IPS-18a (cell line): ENCODE measurements at regions not wholly inside any gene's neighbourhood (a gene's known extent, or its start where the extent isn't known, plus 50 kb on each side); places are given as distances from the start of the nearest gene placed in this dataset.

Experiments
- H3K27ac ChIP-seq: one replicate; pipeline ENCODE4 v1.5.1; 2013; ENCODE audit warnings: low read length
- H3K27me3 ChIP-seq: one replicate; pipeline ENCODE4 v1.6.1; 2013; ENCODE audit warnings: mild to moderate bottlenecking, low read length; ENCODE audit not compliant: control insufficient read depth, insufficient read depth
- H3K36me3 ChIP-seq: one replicate; pipeline ENCODE4 v1.6.1; 2013; ENCODE audit warnings: low read depth, low read length; ENCODE audit not compliant: control insufficient read depth
- H3K4me1 ChIP-seq: one replicate; pipeline ENCODE4 v1.6.1; 2013; ENCODE audit warnings: low read depth, low read length; ENCODE audit not compliant: control insufficient read depth
- H3K4me3 ChIP-seq: one replicate; pipeline ENCODE4 v1.5.1; 2013; ENCODE audit warnings: low read length
- H3K9ac ChIP-seq: one replicate; pipeline ENCODE4 v1.6.1; 2013; ENCODE audit warnings: mild to moderate bottlenecking, low read length, moderate library complexity
- H3K9me3 ChIP-seq: one replicate; pipeline ENCODE4 v1.6.1; 2013; ENCODE audit warnings: low read depth, low read length; ENCODE audit not compliant: control insufficient read depth

DNA sequence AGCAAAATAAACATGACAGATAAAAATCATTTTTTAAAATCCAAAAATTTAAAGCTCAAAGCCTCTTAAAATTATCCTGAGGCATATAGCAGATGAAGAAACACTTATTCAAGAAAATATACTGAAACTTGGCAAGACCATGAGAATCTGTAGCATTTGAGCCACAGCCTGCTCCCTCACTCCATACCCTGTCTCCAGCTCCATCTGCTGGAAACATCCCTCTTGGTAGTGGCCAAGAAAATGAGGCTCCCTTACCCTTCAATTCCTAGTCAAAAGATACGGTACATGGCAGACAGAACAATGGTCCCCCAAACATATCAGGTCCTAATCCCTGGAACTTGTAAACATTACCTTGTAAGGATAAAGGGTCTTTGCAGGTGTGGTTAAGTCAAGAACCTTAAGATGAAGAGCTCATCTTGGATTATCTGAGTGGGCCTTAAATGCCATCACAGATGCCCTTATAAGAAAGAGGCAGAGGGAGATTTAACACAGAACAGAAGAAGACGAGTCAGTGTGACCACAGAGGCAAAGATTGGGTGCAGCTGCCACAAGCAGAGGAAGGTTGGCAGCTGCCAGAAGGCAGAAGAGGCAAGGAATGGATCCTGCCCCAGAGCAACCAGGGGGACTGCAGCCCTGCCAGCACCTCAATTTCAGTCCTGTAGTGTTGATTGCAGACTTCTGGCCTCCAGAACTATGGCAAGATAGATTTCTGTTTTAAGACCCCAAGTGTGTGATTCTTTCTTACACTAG lies 149.4 kb downstream of the ZNF248 start:
- Histone ChIP-seq H3K27me3 (no peaks in the 10 kb centered on the region), H3K27ac (no peak overlapping the region), H3K4me3 (no peak overlapping the region), H3K9ac (no peak overlapping the region), H3K4me1 (no peaks in the 10 kb centered on the region), H3K9me3 (no peaks in the 10 kb centered on the region), H3K36me3 (no peaks in the 10 kb centered on the region)

DNA sequence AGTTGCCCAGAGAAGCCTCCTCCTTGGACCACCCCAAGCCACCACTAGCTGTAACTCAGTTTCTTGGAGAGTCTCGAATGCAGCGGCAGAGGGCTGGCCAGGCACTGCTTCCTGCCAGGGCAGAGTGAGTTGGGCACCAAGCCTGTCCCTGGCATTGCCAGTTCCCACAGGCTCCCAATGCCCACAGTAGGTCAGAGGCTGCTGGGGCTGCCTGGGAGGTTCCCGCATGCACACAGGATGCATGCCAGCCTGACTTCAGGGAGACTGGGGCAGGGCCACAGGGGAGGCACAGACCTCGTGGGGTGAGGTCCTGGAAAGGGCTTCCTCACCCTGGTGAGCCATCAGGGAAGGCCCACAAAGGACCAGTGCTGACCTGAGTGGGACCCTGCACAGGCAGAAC lies 152.8 kb downstream of the ZNF248 start:
- Histone ChIP-seq H3K27ac (no peak overlapping the region), H3K4me1 (no peaks in the 10 kb centered on the region), H3K36me3 (no peaks in the 10 kb centered on the region), H3K27me3 (no peaks in the 10 kb centered on the region), H3K9me3 (no peaks in the 10 kb centered on the region), H3K9ac (no peak overlapping the region), H3K4me3 (no peak overlapping the region)

DNA sequence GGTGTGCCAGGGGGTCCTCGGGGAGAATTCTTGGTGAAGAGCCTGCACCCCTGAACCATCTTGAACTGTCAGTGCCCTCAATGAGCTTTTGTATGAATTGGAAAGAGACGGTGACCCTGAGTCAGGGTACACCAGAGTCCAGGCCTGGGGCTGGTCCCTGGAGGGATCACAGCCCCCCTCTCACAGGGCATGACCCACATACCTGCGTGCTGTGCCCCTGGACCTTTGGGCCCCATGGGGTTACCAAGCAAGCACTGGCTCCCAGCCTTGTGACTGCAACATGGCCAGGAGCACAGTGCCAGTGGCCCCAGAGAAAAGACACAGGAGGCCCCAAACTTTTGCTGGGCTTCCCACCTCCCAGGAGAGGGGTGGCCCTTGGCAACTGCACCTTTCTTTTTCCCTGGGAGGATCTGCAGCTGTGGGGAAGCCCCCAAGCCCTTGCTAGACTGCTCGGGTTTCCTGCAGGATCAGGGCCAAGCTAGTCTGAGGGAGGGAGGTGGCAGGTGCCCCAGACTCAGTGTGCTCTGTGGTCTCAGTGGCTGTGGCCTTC lies 153.5 kb downstream of the ZNF248 start:
- no peaks in the 10 kb centered on the region for H3K36me3 ChIP-seq
- H3K9ac ChIP-seq = no peak overlapping the region
- no peaks in the 10 kb centered on the region for H3K9me3 ChIP-seq
- H3K4me1 ChIP-seq = no peaks in the 10 kb centered on the region
- no peaks in the 10 kb centered on the region for H3K27me3 ChIP-seq
- no peak overlapping the region for H3K27ac ChIP-seq
- H3K4me3 ChIP-seq = no peak overlapping the region

DNA sequence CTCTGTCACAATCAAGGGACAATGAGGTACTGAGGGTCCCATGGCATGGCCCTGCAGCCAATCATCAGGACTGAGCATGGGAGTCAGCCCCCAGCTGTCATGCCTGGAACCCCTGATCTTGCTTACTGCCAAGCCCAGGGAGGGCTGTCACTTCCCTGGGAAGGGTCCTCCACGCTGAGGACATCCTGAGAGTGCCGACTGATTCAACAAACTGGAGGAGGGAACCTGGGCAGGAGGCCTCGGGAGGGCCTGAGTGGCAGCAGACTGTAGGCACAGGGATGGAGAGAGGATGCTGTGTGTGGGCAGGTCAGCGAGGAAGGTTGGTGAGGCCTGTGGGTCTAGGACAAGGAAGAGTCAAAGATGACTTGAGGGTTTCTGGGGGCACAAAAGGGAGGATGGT lies 154.3 kb downstream of the ZNF248 start:
- Histone ChIP-seq H3K36me3 (no peaks in the 10 kb centered on the region), H3K9me3 (no peaks in the 10 kb centered on the region), H3K4me1 (no peaks in the 10 kb centered on the region), H3K27me3 (no peaks in the 10 kb centered on the region), H3K27ac (no peak overlapping the region), H3K9ac (no peak overlapping the region), H3K4me3 (no peak overlapping the region)

DNA sequence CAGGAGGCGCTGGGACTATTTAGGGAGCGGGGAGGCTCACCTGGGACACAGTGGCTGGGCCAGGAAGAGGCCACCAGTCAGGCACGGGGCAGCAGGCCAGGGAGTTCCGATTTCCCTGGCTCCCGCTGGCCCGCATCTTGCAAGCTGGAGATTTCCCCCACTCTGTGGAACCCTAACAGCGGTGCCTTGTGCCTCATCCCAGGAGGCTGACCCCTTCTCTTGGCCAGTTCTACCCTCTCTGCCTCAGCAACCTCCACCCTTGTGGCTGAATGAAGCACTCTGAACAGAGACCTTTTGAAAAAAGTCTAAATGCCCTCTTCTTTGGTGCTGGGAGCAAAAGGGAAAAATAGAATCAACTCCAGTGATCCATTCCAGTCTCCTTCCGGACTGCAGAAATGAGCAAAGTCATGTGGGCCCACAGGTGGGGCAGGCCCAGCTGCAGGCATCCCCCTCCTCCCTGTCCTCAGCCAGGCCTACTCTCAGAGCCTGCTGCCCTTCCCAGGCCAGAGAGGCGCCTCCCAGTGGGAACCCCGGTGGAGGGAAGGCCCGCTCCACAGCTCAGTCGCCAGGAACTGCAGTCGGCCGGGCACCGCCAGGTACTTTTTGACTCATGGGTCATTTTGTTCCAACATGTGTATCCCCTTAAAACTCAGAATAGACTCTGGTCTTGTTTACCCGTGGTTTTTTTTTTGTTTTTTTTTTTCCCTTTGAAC lies 155.5 kb downstream of the ZNF248 start:
- H3K9ac ChIP-seq = no peak overlapping the region
- no peaks in the 10 kb centered on the region for H3K4me1 ChIP-seq
- H3K4me3 ChIP-seq = no peak overlapping the region
- H3K36me3 ChIP-seq = no peaks in the 10 kb centered on the region
- no peaks in the 10 kb centered on the region for H3K27me3 ChIP-seq
- H3K27ac ChIP-seq = no peak overlapping the region
- H3K9me3 ChIP-seq = no peaks in the 10 kb centered on the region

DNA sequence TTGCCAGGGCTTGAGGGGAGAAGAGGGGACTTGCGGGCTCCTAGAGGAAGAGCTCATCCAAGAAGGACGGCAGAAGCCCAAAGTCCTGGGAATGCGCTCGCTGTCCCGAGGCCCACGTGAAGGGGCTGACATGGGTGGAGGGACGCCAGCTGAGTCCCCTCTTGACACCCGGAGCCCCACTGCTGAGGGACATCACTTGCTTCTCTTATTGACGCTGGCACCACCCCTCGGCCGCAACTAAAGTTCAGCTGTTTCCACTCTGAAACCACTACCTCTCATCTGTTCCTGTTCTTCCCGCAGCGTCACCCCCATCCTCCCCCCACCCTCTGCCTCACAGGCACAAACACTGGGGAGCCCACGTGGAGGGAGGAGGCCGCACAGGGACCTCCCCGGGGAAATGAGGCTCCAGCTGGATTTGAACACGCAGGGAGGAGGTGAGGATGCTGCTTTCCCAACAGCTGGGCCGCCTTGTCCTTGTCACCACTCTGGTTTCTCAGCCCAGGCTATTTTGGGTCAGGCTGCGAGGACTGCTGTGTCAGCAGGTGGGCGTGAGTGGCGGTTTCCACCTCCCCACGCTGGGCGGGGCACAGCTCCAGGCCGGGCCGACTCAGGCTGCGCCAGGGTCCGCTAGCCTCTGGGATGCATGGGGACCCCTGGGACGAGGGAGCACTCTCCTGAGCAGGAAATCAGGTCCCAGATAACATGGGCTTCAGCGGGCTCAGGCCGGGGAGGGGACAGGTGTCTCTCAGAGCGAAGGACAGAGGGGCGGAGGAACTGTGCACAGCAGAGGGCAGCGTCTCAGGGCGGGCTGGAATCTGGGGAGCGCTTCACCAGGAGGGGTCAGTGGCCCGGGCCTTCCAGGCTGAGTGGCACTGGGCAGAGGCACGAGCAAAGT lies 156.3 kb downstream of the ZNF248 start:
- Histone ChIP-seq H3K27ac (no peak overlapping the region), H3K27me3 (no peaks in the 10 kb centered on the region), H3K36me3 (no peaks in the 10 kb centered on the region), H3K4me3 (no peak overlapping the region), H3K9me3 (no peaks in the 10 kb centered on the region), H3K9ac (no peak overlapping the region), H3K4me1 (no peaks in the 10 kb centered on the region)

DNA sequence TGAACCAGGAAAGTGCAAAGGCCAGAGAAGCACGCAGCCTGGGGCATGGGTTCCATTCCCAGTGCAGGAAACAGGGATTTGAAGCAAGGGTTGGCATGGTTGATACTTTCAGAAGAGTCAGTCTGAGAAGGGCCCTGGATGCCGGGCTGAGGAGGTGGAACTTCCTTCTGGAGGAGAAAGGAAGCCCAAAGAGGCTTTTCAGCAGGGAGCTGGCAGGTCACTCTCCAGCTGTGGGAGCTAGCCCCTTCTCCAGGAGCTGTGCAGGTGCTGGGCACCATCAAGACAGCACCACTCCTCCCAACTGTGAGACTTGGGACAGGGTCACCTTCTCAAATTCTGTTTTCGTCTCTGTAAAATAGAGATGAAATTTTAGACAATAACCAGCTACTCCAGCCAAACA lies 169.8 kb downstream of the ZNF248 start:
- H3K36me3 ChIP-seq = no peaks in the 10 kb centered on the region
- no peak overlapping the region for H3K27ac ChIP-seq
- H3K4me1 ChIP-seq = no peaks in the 10 kb centered on the region
- no peaks in the 10 kb centered on the region for H3K9me3 ChIP-seq
- H3K4me3 ChIP-seq = no peak overlapping the region
- H3K9ac ChIP-seq = no peak overlapping the region
- no peaks in the 10 kb centered on the region for H3K27me3 ChIP-seq

DNA sequence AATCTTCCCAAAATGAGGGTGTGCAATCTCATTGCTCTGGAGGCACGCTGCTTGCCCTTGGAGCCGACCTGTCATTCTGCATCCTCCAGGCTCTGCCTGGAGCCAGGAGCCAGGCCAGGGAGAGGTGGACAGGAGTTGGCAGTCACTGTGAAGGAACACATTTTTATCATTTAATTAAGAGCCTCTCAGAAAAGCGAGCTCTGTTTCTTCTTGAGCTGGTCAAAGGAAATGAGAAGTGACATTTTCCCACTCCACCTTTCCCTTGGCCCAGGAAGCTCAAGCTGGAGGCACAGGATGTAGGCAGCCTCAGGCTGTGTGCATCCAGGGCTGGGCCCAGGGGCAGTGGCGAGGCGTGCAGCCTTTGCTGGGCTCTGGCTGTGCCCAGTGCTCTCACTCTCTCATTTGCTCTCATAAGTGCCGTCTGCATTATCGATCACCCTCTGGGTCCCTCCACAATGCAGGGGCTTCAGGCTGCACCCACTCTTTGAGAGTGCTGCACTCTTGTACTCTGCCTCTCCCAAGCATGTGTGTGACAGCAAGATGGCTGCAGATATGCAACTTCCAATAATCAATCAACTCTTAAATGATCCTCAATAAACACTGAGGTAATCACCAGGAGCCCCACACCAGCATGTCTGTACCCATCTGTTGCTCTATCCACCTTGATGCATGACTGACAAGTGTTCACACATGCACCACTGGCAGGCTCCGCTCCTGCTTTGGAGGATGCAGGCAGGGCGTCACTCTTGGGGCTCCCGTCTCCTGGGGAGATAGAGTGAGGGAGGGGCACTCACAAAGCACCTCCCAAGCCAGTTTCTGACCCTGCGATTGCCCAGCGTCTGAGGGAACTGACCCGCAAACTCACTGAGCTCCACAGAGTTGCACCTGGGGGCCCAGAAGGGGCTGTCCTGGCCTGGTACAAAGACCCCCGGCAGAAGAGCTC lies 171.4 kb downstream of the ZNF248 start:
- Histone ChIP-seq H3K9ac (no peak overlapping the region), H3K9me3 (no peaks in the 10 kb centered on the region), H3K36me3 (no peaks in the 10 kb centered on the region), H3K4me1 (no peaks in the 10 kb centered on the region), H3K4me3 (no peak overlapping the region), H3K27me3 (no peaks in the 10 kb centered on the region), H3K27ac (no peak overlapping the region)

DNA sequence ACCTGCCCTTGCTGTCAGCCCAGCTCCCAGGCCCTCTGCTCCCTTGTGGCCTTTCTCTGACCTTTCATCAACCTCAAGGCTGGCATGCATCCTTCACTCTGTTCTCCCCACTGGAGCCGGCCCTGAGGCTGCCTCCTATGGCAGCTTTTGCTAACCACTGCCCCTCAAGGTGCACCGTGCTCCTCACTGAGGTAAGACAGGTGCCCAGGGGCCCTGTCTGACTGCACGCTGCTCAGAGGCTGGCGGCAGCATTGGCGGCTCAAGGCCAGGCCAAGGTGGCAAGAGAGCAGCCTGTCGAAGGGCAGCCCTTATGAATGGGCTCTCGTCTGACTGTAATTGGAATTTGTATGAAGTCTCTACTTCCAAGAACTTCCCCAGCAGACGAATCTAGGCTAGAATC lies 172.6 kb downstream of the ZNF248 start:
- Histone ChIP-seq H3K4me3 (no peak overlapping the region), H3K36me3 (no peaks in the 10 kb centered on the region), H3K27ac (no peak overlapping the region), H3K4me1 (no peaks in the 10 kb centered on the region), H3K9ac (no peak overlapping the region), H3K9me3 (no peaks in the 10 kb centered on the region), H3K27me3 (no peaks in the 10 kb centered on the region)

DNA sequence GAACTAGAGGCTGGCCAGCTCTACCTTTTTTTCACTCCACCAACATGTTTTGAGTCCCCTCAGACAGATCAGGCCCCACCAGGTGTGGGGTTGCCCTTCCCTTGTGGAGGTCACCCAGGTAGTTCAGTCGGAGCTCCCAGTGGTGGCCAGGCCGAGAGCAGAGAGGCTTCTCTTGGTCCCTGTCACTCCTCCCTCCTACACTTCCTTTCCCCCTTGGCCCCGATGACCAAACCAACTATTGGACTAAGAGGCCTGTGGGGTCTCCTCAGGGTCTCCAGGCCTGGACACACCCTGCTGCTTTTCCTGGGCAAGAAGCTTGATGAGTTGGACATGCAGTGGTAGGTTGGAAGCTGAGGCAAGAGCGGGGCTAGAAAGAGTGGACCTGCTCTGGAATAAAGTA lies 174.8 kb downstream of the ZNF248 start:
- Histone ChIP-seq H3K9me3 (no peaks in the 10 kb centered on the region), H3K4me1 (peaks cover 7% of the 10 kb centered on the region), H3K27ac (no peak overlapping the region), H3K4me3 (no peak overlapping the region), H3K27me3 (no peaks in the 10 kb centered on the region), H3K36me3 (no peaks in the 10 kb centered on the region), H3K9ac (no peak overlapping the region)
